Erythroblast (primary cell): ENCODE measurements at regions not wholly inside any gene's neighbourhood (a gene's known extent, or its start where the extent isn't known, plus 50 kb on each side); places are given as distances from the start of the nearest gene placed in this dataset.

Experiments used
- GATA1 ChIP-seq: IDR thresholded peaks from 2 replicates; pipeline ENCODE4 v1.6.1; 2011; ENCODE audit warnings: low read depth, mild to moderate bottlenecking, control low read depth, low read length, moderate library complexity
- POLR2A ChIP-seq: IDR thresholded peaks from 2 replicates; pipeline ENCODE4 v1.6.1; 2011; ENCODE audit warnings: mild to moderate bottlenecking, low read length

- TF ChIP-seq POLR2A (no peak), GATA1 (no peak)
Measured at GRCh38 chr4:183826461-183826860, 78.6 kb upstream of the STOX2 start.
